ENCODE measurements at regions not wholly inside any gene's neighbourhood (a gene's known extent, or its start where the extent isn't known, plus 50 kb on each side); places are given as distances from the start of the nearest gene placed in this dataset.

DNA sequence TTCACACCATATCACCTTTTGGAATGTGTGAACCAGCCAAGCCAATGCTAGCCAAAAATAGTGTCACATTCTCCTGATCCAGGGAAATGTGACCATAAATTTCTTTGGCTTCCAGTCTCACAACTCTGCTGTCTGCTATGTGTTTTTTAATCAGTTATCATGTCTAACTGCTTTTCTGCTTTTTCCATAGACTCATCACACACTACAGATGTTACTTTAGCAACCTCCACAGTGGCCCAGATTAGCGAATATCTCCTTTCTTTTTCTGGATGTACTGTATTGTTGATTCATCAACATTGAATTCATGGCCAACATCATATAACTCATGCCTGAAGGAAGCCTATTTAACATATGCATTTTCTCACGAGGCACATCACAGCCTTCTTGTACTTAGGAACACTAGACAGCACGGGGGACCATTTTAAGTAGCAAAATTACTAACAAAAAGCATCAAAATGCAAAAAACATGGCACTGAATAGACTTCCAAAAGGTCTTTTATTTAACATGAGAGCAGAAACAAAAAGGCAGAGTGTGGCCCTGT, 73.1 kb upstream of the POU2AF2 start:
- DNase-seq, result no peak
- Histone ChIP-seq H3K9me3 (no peaks in the 10 kb centered on the region), H3K36me3 (ENCODE audit: low read depth) (no peaks in the 10 kb centered on the region), H3K4me1 (ENCODE audit: low read depth) (no peaks in the 10 kb centered on the region), H3K4me3 (no peak overlapping the region)
- TF ChIP-seq, protein P1, sequence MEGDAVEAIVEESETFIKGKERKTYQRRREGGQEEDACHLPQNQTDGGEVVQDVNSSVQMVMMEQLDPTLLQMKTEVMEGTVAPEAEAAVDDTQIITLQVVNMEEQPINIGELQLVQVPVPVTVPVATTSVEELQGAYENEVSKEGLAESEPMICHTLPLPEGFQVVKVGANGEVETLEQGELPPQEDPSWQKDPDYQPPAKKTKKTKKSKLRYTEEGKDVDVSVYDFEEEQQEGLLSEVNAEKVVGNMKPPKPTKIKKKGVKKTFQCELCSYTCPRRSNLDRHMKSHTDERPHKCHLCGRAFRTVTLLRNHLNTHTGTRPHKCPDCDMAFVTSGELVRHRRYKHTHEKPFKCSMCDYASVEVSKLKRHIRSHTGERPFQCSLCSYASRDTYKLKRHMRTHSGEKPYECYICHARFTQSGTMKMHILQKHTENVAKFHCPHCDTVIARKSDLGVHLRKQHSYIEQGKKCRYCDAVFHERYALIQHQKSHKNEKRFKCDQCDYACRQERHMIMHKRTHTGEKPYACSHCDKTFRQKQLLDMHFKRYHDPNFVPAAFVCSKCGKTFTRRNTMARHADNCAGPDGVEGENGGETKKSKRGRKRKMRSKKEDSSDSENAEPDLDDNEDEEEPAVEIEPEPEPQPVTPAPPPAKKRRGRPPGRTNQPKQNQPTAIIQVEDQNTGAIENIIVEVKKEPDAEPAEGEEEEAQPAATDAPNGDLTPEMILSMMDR (IDR thresholded peaks at IDR 0.05), result no peak
- intact Hi-C loops (cut with DNase I, micrococcal nuclease), result no loop called here
- no peak for ATAC-seq

DNA sequence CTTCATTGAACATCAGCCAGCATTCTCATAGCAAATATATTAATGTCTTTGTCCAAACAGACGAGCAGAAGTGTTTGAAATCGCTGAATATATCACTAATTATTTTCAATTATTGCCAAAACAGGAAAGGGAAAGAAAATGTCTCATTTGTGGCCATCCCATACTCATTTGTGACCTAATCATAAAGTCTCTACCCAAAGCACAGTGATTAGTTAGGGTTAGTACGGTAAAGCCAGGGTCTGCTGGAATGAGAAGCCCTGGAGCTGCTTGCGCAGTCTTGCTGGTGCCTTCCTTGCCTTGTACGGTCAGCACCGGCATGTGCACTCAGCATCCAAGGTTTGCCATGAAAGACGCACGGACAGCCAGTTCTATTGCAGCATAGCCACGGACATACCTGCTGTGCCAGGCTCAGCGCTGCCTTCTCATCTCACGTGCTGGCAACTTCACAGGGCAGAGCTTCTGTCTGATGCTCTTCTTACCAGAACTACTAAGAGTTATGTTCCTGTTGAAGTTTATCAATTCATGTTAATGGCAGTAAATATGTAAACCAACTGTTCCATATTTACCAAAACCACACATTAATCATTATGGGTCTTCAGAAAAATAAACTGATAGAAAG, 74.7 kb upstream of the POU2AF2 start:
- TF ChIP-seq, protein P1 (IDR thresholded peaks at IDR 0.05), result no peak
- ATAC-seq, result no peak
- no peaks in the 10 kb centered on the region for H3K4me1 ChIP-seq (ENCODE audit: low read depth)
- H3K9me3 ChIP-seq, result no peaks in the 10 kb centered on the region
- H3K36me3 ChIP-seq (ENCODE audit: low read depth), result no peaks in the 10 kb centered on the region
- no peak for DNase-seq
- H3K4me3 ChIP-seq, result no peak overlapping the region
- intact Hi-C loops (cut with DNase I, micrococcal nuclease), result no loop called here

DNA sequence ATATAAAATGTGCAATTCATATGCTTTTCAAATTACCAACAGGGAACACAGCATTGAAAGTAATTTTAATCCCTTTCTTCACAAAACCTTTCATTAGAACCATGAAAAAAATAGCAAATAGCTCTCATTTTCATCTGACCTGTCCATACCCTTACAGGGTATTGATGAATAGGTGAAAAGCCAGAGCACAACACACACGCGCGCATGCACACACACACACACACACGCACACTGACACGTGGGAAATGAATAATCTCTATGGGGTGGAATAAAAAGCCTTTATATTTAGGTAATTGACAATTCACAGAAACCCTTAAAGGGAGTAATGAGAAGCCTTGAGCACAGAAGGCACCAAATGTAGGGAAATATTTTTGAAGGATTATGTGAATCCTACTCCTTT, 76.2 kb upstream of the POU2AF2 start:
- DNase-seq (no peak), ATAC-seq (no peak)
- TF ChIP-seq, protein P1 (IDR thresholded peaks at IDR 0.05), result no peak
- Histone ChIP-seq H3K9me3 (no peaks in the 10 kb centered on the region), H3K4me3 (no peak overlapping the region), H3K4me1 (ENCODE audit: low read depth) (no peaks in the 10 kb centered on the region), H3K36me3 (ENCODE audit: low read depth) (no peaks in the 10 kb centered on the region)
- intact Hi-C loops (cut with DNase I, micrococcal nuclease), result no loop called here

DNA sequence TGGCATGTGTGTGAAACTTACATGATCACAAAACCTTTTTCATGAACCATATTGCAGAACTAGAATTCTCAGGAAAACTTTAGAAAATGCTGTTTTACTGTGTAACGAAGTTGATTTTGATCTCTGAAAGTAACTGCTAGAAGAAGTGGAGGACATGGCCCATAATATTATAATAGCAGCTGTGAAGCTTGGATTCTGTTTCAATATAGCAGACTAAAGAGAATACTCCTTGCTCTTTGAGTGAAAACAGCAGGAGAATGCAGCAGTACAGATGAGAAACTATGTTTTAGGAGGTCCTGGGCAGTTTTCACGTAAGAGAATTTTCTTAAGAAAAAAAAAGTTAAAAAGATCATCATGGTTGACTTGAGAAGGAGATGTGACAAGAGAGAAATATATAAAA, 76.7 kb upstream of the POU2AF2 start:
- Histone ChIP-seq H3K4me3 (no peak overlapping the region), H3K36me3 (ENCODE audit: low read depth) (no peaks in the 10 kb centered on the region), H3K4me1 (ENCODE audit: low read depth) (no peaks in the 10 kb centered on the region), H3K9me3 (no peaks in the 10 kb centered on the region)
- no peak for DNase-seq
- intact Hi-C loops (cut with DNase I, micrococcal nuclease), result no loop called here
- ATAC-seq, result no peak
- TF ChIP-seq, protein P1 (IDR thresholded peaks at IDR 0.05), result no peak

DNA sequence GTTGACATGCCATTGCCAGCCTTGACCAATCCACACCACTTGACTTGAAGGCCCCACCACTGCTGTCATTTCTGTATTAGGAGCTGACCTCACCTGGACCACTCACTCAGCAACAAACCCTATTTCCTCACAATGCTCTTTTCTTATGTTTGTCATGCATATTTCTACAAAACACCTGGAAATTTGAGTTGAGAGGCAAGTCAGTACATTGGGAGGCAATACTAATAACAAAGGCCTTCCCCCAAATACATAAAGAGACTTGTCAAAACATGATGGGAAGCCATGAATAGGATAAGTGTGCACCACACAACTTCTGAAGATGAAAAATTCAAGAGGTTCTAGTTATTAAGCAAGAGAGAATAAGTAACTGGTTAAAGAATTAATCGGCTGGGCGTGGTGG, 77.9 kb upstream of the POU2AF2 start:
- DNase-seq (no peak), ATAC-seq (no peak)
- no peaks in the 10 kb centered on the region for H3K9me3 ChIP-seq
- H3K4me1 ChIP-seq (ENCODE audit: low read depth), result no peaks in the 10 kb centered on the region
- TF ChIP-seq, protein P1 (IDR thresholded peaks at IDR 0.05), result no peak
- intact Hi-C loops (cut with DNase I, micrococcal nuclease), result no loop called here
- H3K4me3 ChIP-seq, result no peak overlapping the region
- no peaks in the 10 kb centered on the region for H3K36me3 ChIP-seq (ENCODE audit: low read depth)

DNA sequence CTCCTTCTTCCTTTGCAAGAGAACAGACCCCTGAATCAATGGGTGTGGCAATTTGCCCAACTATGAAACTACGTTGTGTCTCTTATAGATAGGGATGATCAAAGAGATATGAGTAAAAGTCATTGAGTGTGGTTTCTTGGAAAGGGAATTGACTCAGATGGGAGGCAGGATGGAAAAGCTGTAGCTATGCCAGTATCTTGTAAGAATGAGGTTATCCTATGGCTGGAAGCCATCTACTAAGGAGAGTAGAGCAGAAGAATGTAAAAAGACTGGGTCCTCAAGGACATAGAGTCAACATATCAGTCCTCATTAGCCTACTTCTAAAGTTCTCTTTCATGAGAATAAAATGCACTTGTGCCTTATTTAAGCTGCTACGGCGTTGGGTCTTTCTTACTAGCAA, 78.9 kb upstream of the POU2AF2 start:
- Histone ChIP-seq H3K4me3 (no peak overlapping the region), H3K4me1 (ENCODE audit: low read depth) (no peaks in the 10 kb centered on the region), H3K9me3 (no peaks in the 10 kb centered on the region), H3K36me3 (ENCODE audit: low read depth) (no peaks in the 10 kb centered on the region)
- intact Hi-C loops (cut with DNase I, micrococcal nuclease), result no loop called here
- TF ChIP-seq, protein P1 (IDR thresholded peaks at IDR 0.05), result no peak
- ATAC-seq, result no peak
- no peak for DNase-seq
